A549 (cell line): ENCODE measurements at regions not wholly inside any gene's neighbourhood (a gene's known extent, or its start where the extent isn't known, plus 50 kb on each side); places are given as distances from the start of the nearest gene placed in this dataset.

ENCODE experiments used
- EP300 ChIP-seq, 2 experiments: fragments of >200 bp; sonication (Bioruptor Twin); formaldehyde crosslinking; IDR thresholded peaks; 2 replicates in 1 of 2; 3 replicates in 1 of 2; pipeline ENCODE4 v1.6.1; 2016 to 2017
- HOXA7 ChIP-seq: fragments of 250-450 bp; sonication (Bioruptor Pico); IDR thresholded peaks from 2 replicates; pipeline ENCODE4 v1.5.0; 2020; ENCODE audit warnings: mild to moderate bottlenecking, moderate library complexity
- NFE2L2 ChIP-seq: fragments of 150-350 bp; conservative IDR thresholded peaks from 2 replicates; pipeline ENCODE4 v1.6.1; 2014; ENCODE audit warnings: low read length
- RCOR1 ChIP-seq: fragments of 150-350 bp; IDR thresholded peaks from 2 replicates; pipeline ENCODE4 v1.6.1; 2014; ENCODE audit warnings: antibody characterized with exemption, low read length, low read depth
- TF ChIP-seq, protein P1 (sequence below): fragments of >200 bp; sonication (Bioruptor Twin); formaldehyde crosslinking; IDR thresholded peaks from 3 replicates; pipeline ENCODE4 v1.5.1; 2016
- TF ChIP-seq, protein P2 (sequence below): fragments of 150-350 bp; IDR thresholded peaks from 2 replicates; pipeline ENCODE4 v1.6.1; 2014; ENCODE audit warnings: low read depth, mild to moderate bottlenecking, low read length
- TF ChIP-seq, protein P3 (sequence below): IDR thresholded peaks from 2 replicates; pipeline ENCODE4 v1.6.1; 2012

DNA sequence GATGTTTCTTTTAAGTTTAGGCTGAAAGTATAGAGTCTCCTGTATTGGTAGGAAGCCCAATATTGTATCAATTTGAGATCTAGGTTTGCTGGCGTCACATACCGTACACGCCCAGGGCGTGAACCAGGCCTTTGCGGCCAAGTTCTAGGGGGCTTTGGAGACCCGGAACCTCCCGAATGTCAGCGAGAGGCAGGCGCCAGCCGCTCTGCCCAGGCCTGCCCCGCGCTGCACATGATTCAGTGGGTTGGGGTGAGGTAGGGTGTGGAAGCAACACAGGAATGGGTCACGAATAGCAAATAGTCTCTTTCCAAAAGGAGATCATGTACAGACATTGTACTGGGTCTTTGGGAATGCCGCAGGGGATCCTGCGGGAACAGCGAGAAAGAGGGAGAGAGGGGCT is 195.7 kb upstream of the FAT1 start:
- TF ChIP-seq, protein P1, sequence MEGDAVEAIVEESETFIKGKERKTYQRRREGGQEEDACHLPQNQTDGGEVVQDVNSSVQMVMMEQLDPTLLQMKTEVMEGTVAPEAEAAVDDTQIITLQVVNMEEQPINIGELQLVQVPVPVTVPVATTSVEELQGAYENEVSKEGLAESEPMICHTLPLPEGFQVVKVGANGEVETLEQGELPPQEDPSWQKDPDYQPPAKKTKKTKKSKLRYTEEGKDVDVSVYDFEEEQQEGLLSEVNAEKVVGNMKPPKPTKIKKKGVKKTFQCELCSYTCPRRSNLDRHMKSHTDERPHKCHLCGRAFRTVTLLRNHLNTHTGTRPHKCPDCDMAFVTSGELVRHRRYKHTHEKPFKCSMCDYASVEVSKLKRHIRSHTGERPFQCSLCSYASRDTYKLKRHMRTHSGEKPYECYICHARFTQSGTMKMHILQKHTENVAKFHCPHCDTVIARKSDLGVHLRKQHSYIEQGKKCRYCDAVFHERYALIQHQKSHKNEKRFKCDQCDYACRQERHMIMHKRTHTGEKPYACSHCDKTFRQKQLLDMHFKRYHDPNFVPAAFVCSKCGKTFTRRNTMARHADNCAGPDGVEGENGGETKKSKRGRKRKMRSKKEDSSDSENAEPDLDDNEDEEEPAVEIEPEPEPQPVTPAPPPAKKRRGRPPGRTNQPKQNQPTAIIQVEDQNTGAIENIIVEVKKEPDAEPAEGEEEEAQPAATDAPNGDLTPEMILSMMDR, result no peak
- TF ChIP-seq HOXA7 (CRISPR knock-in tag) (no peak), EP300 (IDR thresholded peaks at IDR 0.05) (no peak), RCOR1 (no peak), NFE2L2 (no peak)
- TF ChIP-seq, protein P2, sequence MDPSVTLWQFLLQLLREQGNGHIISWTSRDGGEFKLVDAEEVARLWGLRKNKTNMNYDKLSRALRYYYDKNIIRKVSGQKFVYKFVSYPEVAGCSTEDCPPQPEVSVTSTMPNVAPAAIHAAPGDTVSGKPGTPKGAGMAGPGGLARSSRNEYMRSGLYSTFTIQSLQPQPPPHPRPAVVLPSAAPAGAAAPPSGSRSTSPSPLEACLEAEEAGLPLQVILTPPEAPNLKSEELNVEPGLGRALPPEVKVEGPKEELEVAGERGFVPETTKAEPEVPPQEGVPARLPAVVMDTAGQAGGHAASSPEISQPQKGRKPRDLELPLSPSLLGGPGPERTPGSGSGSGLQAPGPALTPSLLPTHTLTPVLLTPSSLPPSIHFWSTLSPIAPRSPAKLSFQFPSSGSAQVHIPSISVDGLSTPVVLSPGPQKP, result no peak
- TF ChIP-seq, protein P3, sequence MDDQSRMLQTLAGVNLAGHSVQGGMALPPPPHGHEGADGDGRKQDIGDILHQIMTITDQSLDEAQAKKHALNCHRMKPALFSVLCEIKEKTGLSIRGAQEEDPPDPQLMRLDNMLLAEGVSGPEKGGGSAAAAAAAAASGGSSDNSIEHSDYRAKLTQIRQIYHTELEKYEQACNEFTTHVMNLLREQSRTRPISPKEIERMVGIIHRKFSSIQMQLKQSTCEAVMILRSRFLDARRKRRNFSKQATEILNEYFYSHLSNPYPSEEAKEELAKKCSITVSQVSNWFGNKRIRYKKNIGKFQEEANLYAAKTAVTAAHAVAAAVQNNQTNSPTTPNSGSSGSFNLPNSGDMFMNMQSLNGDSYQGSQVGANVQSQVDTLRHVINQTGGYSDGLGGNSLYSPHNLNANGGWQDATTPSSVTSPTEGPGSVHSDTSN, result no peak
